Limb (tissue), 2 donors: ENCODE measurements at regions not wholly inside any gene's neighbourhood (a gene's known extent, or its start where the extent isn't known, plus 50 kb on each side); places are given as distances from the start of the nearest gene placed in this dataset.
"Not testable (repeated sequence)": the region's sequence is repeated elsewhere in the genome, so short reads cannot be mapped to it uniquely, and the experiment has no call there.

Experiments
- DNase-seq, 2 donors: peaks; one replicate each; pipeline ENCODE4 v3.0.0-alpha.2; 2016; ENCODE audit errors: extremely low spot score in 2 of 2

GRCh38 chr5:123746683-123747360, 234.8 kb downstream of the CSNK1G3 start:
- no peak for DNase-seq

GRCh38 chr5:123743990-123744583, 232.1 kb downstream of the CSNK1G3 start:
- no peak for DNase-seq

GRCh38 chr5:123735384-123735783, 223.4 kb downstream of the CSNK1G3 start:
- DNase-seq = no peak

DNA sequence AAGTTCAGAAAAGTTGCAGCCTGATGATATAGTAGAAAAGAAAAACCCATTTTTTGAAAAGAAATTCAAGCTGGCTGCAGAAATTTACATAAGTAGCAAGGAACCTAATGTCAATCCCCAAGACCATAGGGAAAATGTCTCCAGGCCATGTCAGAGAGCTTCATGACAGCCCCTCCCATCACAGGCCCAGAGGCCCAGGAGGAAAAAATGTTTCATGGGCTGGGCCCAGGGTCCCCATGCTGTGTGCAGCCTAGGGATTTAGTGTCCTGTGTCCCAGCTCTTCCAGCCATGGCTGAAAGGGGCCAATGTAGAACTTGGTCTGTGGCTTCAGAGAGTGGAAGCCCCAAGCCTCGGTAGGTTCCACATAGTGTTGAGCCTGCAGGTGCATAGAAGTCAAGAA, 220.3 kb downstream of the CSNK1G3 start:
- no peak for DNase-seq

GRCh38 chr5:123722451-123722850, 210.5 kb downstream of the CSNK1G3 start:
- DNase-seq = no peak

GRCh38 chr5:123721675-123722276, 209.8 kb downstream of the CSNK1G3 start:
- no peak for DNase-seq

GRCh38 chr5:123720955-123721354, 209.0 kb downstream of the CSNK1G3 start:
- DNase-seq = no peak

DNA sequence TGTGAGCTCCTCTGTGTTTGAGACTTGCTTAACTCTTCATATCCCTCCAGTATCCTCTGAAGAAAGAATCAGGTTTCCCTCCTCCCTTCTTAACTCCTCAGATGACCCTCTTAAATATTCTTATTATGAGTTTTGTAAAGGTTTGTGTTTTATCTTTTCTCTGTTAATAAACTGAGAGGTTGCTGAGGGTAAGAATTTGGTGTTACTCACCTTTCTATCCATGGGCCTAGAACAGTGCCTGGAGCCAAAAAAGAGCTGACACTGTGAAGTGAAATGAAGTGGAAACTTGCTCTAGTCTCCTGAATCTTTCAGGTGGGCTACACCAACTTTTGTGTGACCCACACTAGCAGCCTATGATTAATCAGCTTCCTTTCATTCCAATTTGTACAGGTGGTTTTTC, 208.4 kb downstream of the CSNK1G3 start:
- DNase-seq = no peak

DNA sequence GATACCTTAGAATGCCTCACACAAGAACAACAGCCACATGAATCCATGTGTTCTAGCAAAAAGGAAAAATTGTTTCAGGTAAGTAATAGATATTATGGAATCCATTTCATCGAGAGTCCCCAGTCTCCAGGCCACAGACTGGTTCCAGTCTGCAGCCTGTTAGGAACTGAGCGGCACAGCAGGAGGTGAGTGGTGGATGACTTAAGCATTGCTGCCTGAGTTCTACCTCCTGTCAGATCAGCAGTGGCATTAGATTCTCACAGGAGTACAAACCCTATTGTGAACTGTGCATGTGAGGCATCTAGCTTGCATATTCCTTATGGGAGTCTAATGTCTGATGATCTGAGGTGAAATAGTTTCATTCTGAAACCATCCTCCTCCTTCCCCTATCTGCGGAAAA, 207.0 kb downstream of the CSNK1G3 start:
- no peak for DNase-seq

- DNase-seq = no peak
These were observed 206.3 kb downstream of the CSNK1G3 start for GRCh38 chr5:123718238-123718637.

DNA sequence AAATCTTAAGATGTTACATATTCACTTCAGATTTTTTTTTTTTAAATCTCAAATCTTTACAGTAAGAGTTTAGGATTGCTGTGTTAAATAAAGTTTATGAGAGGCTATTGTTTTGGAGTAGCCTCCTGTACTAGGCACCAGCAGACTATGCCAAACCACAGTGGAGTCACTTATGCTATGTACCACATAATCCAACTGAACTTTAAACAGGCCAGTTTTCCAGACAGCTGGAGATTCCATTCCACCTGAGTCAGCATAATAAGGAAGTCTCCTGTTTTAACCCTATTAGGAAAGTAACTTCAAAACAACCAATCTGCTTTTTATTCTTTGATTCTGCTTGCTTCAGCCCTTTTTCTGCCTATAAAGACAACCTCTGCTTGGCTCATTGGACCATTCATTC, 205.2 kb downstream of the CSNK1G3 start:
- DNase-seq = no peak

- no peak for DNase-seq
These were observed 198.1 kb downstream of the CSNK1G3 start for GRCh38 chr5:123710031-123710430.

DNA sequence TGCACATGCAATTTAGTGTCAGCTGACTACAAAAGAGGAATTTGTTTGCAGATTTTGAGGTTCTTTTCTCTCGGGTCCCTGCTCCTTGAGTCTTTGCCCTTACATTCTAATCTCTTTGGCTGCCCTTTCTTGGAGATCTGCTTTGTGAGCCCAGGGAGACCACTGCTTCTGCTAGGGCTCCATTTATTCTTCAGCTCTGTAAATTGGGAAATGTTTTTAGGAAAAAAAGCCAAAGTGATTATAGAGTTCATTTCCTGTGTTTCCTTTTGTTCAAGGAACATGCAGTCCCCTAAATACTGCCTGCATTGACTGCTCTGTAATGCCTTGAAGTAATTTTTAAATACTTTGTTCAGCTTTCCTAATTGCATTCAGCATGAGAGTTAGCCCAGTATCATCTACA, 197.4 kb downstream of the CSNK1G3 start:
- no peak for DNase-seq

- DNase-seq = no peak
These were observed 196.3 kb downstream of the CSNK1G3 start for GRCh38 chr5:123708074-123708806.

- DNase-seq = no peak
These were observed 194.6 kb downstream of the CSNK1G3 start for GRCh38 chr5:123706531-123706930.

DNA sequence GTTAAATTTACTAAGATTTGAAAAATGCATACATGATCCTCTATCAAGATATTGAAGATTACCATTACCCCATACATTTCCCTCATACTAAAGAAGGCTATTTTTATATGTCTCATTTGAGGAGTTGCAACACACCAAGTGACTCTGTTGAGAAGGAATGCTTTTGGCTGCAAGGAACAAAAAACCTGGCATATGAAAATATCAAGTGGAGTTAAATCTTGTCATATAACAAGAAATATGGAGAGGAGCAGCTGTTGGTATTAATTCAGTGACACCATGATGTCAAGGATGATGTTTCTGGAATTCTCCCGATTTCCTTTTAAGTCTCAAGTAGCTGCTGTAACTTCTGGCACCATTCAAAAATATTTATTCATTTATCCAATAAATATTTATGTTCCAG, 193.8 kb downstream of the CSNK1G3 start:
- no peak for DNase-seq

DNA sequence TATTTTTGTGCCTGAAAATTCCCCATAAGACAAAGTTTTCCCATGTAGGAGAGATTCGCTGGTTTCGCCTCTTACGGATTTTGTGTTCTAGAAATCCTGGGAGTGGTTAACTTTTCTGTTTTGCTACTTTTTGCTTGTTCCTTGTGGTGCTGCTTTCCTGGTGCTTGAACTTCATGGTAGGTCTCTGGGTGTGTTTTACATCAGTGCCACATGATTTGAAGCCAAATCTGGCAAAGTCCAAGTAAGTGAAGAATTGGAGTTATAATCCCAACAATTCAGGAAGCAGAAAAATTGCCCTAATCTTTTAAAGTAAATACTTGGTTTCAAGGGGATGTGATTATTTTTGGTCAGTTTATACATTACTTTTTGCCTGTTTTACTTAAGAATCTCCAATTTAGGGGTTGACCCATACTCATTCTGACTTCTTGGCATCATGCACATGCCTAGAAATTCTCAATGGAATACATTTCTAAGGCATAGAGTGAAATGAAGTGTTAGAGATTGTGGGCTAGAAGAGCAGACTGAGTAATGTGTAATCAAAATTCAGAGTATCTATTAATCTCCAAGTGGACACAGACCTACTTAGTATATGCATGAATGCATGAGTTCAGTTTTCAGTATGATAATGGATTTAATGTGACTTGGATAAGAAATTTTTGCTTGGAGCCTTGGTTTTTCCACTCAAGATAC, 189.7 kb downstream of the CSNK1G3 start:
- no peak for DNase-seq

GRCh38 chr5:123700624-123701287, 188.8 kb downstream of the CSNK1G3 start:
- peak in 1 of 2 donors; percentile 54 for DNase-seq

- no peak for DNase-seq
These were observed 187.6 kb downstream of the CSNK1G3 start for GRCh38 chr5:123699571-123699970.

DNA sequence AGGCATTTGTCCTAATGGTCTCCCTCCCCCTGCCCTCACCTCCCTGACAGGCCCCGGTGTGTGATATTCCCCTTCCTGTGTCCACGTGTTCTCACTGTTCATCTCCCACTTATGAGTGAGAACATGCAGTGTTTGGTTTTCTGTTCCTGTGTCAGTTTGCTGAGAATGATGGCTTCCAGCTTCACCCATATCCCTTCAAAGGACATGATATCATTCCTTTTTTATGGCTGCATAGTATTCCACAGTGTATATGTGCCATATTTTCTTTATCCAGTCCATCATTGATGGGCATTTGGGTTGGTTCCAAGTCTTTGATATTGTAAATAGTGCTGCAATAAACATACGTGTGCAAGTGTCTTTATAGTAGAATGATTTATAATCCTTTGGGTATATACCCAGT, 187.0 kb downstream of the CSNK1G3 start:
- not testable (repeated sequence) for DNase-seq

DNA sequence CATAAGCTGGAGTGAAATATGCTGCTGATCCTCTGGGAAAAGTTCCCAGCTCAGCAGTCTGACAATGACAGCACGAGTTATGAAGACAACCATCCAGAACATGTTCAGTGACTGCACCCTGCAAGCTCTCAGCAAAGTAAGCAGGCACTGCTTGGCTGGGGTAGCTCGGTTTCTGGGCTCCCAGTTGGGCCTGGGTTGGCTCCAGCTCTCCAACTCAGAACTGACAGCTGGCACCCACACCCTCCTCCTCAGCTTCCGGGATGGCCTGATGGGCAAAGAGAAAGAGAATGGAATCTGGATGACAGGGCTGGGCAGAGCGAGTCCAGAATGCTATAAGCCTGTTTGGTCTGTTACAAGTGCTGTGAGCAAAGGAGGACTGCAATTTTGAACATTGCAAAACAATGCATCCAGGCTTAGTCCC, 185.0 kb downstream of the CSNK1G3 start:
- DNase-seq = no peak
